Stomach (tissue), 8 donors: ENCODE measurements at regions not wholly inside any gene's neighbourhood (a gene's known extent, or its start where the extent isn't known, plus 50 kb on each side); places are given as distances from the start of the nearest gene placed in this dataset.

Experiments
- DNase-seq, 2 donors: peaks; one replicate each; pipeline versions ENCODE4 v3.0.0 to v3.0.0-alpha.2; 2013 to 2019
- H3K27ac ChIP-seq, 5 donors: fragments of 200-600 bp in 4 of 5; sonication (generic) in 4 of 5; one replicate each; pipeline ENCODE4 v1.5.1; 2013 to 2019; ENCODE audit warnings: mild to moderate bottlenecking in 1 of 5, moderate library complexity in 1 of 5
- H3K27me3 ChIP-seq, 3 donors: fragments of 200-600 bp; sonication (generic); one replicate each; pipeline ENCODE4 v1.5.1; 2017 to 2019; ENCODE audit warnings: mixed run types in 1 of 3
- H3K36me3 ChIP-seq, 4 donors: fragments of 200-600 bp; sonication (generic); 1 replicate in 3 of 4; 2 replicates in 1 of 4; pipeline ENCODE4 v1.5.1; 2016 to 2019
- H3K4me1 ChIP-seq, 4 donors: fragments of 200-600 bp; sonication (generic); one replicate each; pipeline ENCODE4 v1.5.1; 2016 to 2019
- H3K4me3 ChIP-seq, 4 donors: fragments of 200-600 bp; sonication (generic) in 3 of 4; one replicate each; pipeline ENCODE4 v1.5.1; 2016 to 2019; ENCODE audit warnings: mild to moderate bottlenecking in 1 of 4
- H3K9me3 ChIP-seq, 4 donors: fragments of 200-600 bp; sonication (generic); one replicate each; pipeline ENCODE4 v1.5.1; 2016 to 2019
- EP300 ChIP-seq: sonication (generic); formaldehyde crosslinking; IDR thresholded peaks from one replicate; pipeline ENCODE4 v1.6.1; 2017; ENCODE audit warnings: antibody characterized with exemption
- POLR2A ChIP-seq, 4 donors: fragments of 450-650 bp; IDR thresholded peaks; one replicate each; pipeline ENCODE4 v1.6.1; 2016; ENCODE audit warnings: antibody characterized with exemption in 4 of 4, control low read depth in 2 of 4, mild to moderate bottlenecking in 1 of 4, moderate library complexity in 1 of 4
- POLR2AphosphoS5 ChIP-seq, 3 donors: sonication (generic); formaldehyde crosslinking; IDR thresholded peaks; one replicate each; pipeline ENCODE4 v1.6.1; 2016; ENCODE audit warnings: antibody characterized with exemption in 3 of 3
- WGBS, 5 donors: extraction: QIAGEN DNeasy Blood & Tissue Kit in 3 of 5; methylation state at CpG; one replicate each; pipeline versions ENCODE4 v1.1.5 to v1.1.7; 2013 to 2018; 5-methylcytosine and 5-hydroxymethylcytosine counted together
- intact Hi-C: fragments of 100-400 bp; cut with DNase I; formaldehyde crosslinking; loops from one replicate; pipeline ENCODE4 v1.15.1; 2023; ENCODE audit warnings: low total_unique reads
- TF ChIP-seq, protein P1 (sequence below), 7 experiments: fragments of 450-650 bp in 4 of 7; fragments of 200-600 bp in 3 of 7; sonication (generic) in 3 of 7; IDR thresholded peaks; one replicate each; pipeline ENCODE4 v1.5.1; 2016 to 2019; ENCODE audit warnings: antibody characterized with exemption in 7 of 7, control low read depth in 2 of 7, mild to moderate bottlenecking in 1 of 7
- donor health status: healthy with polysubstance abuse.
- donor health status: Bipolar disorder and iron deficiency.
- donor health status: healthy.

DNA sequence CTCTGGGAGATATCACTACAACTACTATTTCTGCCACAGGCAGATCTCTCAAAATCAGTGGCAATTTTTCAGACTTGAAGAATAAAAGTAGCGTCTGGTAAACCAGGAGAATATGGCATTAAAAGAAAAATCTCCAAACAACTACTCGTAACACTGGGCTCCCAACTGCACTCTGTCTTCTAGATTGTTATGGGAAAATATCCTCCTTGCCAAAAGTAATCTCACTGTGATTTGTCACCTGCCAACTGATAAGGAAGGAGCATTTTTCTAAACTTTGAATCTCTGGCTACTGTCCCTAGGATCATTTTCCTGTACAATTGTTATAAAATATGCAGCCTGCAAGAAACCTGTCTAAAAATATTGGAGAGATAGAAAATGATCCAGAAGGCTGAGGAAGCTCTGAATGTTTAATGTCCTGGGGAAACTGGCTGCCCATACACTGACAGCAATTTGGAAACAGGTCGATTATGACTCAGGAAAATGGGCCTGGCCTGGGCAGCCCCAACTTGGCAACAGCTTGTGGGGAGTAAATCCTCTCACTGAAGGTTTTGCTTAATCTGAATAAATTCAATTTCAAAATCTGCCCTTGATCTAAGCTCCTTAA is 90.5 kb upstream of the DBX1 start:
- Histone ChIP-seq H3K4me3 (no peak overlapping the region), H3K4me1 (peaks cover 0 to 7% (median 0%) of the 10 kb centered on the region in 4 donors), H3K36me3 (no peaks in the 10 kb centered on the region), H3K9me3 (no peaks in the 10 kb centered on the region), H3K27me3 (no peaks in the 10 kb centered on the region), H3K27ac (no peak overlapping the region)
- 33 to 59% (median 45%) methylated on average over 3 of the region's 3 CpGs for WGBS, 5 donors
- intact Hi-C loops: no loop called here
- TF ChIP-seq POLR2AphosphoS5 (IDR thresholded peaks at IDR 0.05) (no peak), POLR2A (IDR thresholded peaks at IDR 0.05) (no peak), EP300 (no peak)
- TF ChIP-seq, protein P1, sequence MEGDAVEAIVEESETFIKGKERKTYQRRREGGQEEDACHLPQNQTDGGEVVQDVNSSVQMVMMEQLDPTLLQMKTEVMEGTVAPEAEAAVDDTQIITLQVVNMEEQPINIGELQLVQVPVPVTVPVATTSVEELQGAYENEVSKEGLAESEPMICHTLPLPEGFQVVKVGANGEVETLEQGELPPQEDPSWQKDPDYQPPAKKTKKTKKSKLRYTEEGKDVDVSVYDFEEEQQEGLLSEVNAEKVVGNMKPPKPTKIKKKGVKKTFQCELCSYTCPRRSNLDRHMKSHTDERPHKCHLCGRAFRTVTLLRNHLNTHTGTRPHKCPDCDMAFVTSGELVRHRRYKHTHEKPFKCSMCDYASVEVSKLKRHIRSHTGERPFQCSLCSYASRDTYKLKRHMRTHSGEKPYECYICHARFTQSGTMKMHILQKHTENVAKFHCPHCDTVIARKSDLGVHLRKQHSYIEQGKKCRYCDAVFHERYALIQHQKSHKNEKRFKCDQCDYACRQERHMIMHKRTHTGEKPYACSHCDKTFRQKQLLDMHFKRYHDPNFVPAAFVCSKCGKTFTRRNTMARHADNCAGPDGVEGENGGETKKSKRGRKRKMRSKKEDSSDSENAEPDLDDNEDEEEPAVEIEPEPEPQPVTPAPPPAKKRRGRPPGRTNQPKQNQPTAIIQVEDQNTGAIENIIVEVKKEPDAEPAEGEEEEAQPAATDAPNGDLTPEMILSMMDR (IDR thresholded peaks at IDR 0.05): no peak
- DNase-seq: no peak

- Histone ChIP-seq H3K4me1 (peaks cover 0 to 7% (median 0%) of the 10 kb centered on the region in 4 donors), H3K4me3 (no peak overlapping the region), H3K9me3 (no peaks in the 10 kb centered on the region), H3K27ac (no peak overlapping the region), H3K36me3 (no peaks in the 10 kb centered on the region), H3K27me3 (no peaks in the 10 kb centered on the region)
- no peak for TF ChIP-seq POLR2A (IDR thresholded peaks at IDR 0.05)
- 67 to 78% (median 75%) methylated on average over 3 of the region's 3 CpGs for WGBS, 5 donors
- DNase-seq: no peak
- intact Hi-C loops: no loop called here
Measured at GRCh38 chr11:20249796-20250195, 89.5 kb upstream of the DBX1 start.

DNA sequence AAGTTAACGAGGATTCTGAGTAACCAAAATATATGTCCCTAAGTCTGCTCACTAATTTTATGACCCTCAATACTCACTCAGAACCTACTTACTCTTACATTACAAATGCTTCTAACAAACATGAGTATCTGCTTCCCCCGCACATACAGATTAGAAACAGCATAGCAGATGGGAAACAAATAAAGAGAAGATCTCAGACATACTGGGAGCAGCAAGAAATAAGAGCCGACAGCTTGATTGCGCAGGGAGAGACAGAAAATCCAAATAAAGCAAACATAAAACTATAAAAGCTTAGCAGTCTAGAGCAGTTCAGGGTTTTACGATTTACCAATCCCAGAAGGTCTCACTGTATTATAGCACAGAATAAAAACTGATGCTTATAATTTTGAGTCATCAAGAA is 89.1 kb upstream of the DBX1 start:
- H3K27ac ChIP-seq: no peak overlapping the region
- H3K4me3 ChIP-seq: no peak overlapping the region
- no peak for DNase-seq
- TF ChIP-seq, protein P1 (IDR thresholded peaks at IDR 0.05): no peak
- no peak for TF ChIP-seq POLR2A (IDR thresholded peaks at IDR 0.05)
- no peak for TF ChIP-seq POLR2AphosphoS5 (IDR thresholded peaks at IDR 0.05)
- no peak for TF ChIP-seq EP300
- H3K4me1 ChIP-seq: peaks cover 0 to 7% (median 0%) of the 10 kb centered on the region in 4 donors
- intact Hi-C loops: no loop called here
- 58 to 76% (median 70%) methylated on average over 5 of the region's 5 CpGs for WGBS, 5 donors
- no peaks in the 10 kb centered on the region for H3K27me3 ChIP-seq
- no peaks in the 10 kb centered on the region for H3K9me3 ChIP-seq
- H3K36me3 ChIP-seq: no peaks in the 10 kb centered on the region

DNA sequence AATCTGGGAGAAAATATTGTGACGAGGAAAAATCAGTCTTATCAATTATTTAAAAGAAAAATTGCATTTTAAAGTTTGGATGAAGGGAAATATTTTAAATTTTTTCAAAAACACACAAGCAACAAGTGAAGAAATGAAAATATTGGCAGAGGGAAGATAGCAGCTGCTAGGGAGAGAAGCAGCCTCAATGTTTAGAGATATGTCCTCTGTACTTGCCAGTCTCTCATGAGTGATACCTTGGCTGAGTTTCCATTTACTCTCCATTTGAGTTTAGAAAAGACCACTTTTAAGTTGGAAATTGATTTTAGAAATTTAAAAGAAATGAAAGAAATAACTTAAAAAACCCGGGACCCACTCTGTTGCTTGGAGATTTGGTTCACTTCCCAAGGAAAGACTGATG is 88.6 kb upstream of the DBX1 start:
- Histone ChIP-seq H3K27me3 (no peaks in the 10 kb centered on the region), H3K4me1 (peaks cover 0 to 7% (median 0%) of the 10 kb centered on the region in 4 donors), H3K9me3 (no peaks in the 10 kb centered on the region), H3K27ac (no peak overlapping the region), H3K36me3 (no peaks in the 10 kb centered on the region), H3K4me3 (no peak overlapping the region)
- intact Hi-C loops: no loop called here
- no peak for TF ChIP-seq POLR2A (IDR thresholded peaks at IDR 0.05)
- no peak for TF ChIP-seq EP300
- TF ChIP-seq POLR2AphosphoS5 (IDR thresholded peaks at IDR 0.05): no peak
- TF ChIP-seq, protein P1 (IDR thresholded peaks at IDR 0.05): no peak
- WGBS, 5 donors: 60 to 84% (median 65%) methylated on average over 2 of the region's 2 CpGs
- DNase-seq: no peak

GRCh38 chr11:20248121-20248772 is 88.0 kb upstream of the DBX1 start:
- Histone ChIP-seq H3K27ac (no peak overlapping the region), H3K27me3 (peaks cover 0 to under 1% (median 0%) of the 10 kb centered on the region in 3 donors), H3K4me1 (peaks cover 0 to 7% (median 0%) of the 10 kb centered on the region in 4 donors), H3K4me3 (no peak overlapping the region), H3K9me3 (no peaks in the 10 kb centered on the region), H3K36me3 (no peaks in the 10 kb centered on the region)
- intact Hi-C loops: no loop called here
- WGBS, 5 donors: 34 to 49% (median 44%) methylated on average over 6 of the region's 6 CpGs
- no peak for TF ChIP-seq POLR2AphosphoS5 (IDR thresholded peaks at IDR 0.05)
- TF ChIP-seq, protein P1 (IDR thresholded peaks at IDR 0.05): no peak
- DNase-seq: no peak
